DND-41 (cell line): ENCODE measurements at regions not wholly inside any gene's neighbourhood (a gene's known extent, or its start where the extent isn't known, plus 50 kb on each side); places are given as distances from the start of the nearest gene placed in this dataset.

Source experiments
- EZH2 ChIP-seq: IDR thresholded peaks from 3 replicates; pipeline ENCODE4 v1.6.1; 2012; ENCODE audit warnings: borderline replicate concordance, low read depth, mild to moderate bottlenecking, moderate library complexity, low read length, inconsistent platforms; ENCODE audit not compliant: severe bottlenecking
- TF ChIP-seq, protein P1 (sequence below): IDR thresholded peaks from 2 replicates; pipeline ENCODE4 v1.5.1; 2012; ENCODE audit warnings: borderline replicate concordance, low read length, moderate library complexity, mild to moderate bottlenecking; ENCODE audit not compliant: poor library complexity, severe bottlenecking; ENCODE audit errors: extremely low read depth

DNA sequence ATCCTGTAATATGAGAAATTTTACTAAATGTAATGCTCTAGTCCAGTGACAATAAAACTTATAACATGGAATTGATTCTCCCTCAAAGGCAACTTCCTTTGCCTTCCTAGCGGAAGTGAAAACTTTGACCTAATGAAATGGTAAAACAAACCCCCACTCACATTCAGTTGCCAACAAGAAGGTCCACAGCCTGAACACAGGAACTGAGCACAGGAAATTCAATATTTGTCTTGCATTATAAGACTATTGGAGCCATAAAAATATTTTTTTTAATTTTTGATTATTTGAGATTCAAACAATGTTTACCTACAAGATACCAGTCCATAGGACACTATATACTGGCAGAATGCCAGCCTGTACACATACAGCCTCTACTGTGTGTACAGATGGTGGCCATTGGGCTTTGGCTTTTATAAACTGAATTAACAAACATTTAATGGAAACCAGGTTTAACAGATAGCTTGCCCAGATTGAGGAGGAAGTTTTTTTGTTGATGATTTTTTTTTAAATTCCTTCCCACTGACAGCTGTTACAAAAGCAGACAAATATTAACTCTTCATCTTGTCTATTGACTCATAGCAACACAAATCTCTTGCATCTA, 481.5 kb upstream of the JAG1 start:
- TF ChIP-seq EZH2: no peak
- TF ChIP-seq, protein P1, sequence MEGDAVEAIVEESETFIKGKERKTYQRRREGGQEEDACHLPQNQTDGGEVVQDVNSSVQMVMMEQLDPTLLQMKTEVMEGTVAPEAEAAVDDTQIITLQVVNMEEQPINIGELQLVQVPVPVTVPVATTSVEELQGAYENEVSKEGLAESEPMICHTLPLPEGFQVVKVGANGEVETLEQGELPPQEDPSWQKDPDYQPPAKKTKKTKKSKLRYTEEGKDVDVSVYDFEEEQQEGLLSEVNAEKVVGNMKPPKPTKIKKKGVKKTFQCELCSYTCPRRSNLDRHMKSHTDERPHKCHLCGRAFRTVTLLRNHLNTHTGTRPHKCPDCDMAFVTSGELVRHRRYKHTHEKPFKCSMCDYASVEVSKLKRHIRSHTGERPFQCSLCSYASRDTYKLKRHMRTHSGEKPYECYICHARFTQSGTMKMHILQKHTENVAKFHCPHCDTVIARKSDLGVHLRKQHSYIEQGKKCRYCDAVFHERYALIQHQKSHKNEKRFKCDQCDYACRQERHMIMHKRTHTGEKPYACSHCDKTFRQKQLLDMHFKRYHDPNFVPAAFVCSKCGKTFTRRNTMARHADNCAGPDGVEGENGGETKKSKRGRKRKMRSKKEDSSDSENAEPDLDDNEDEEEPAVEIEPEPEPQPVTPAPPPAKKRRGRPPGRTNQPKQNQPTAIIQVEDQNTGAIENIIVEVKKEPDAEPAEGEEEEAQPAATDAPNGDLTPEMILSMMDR: no peak
